ENCODE measurements at regions not wholly inside any gene's neighbourhood (a gene's known extent, or its start where the extent isn't known, plus 50 kb on each side); places are given as distances from the start of the nearest gene placed in this dataset.

GRCh38 chr13:33448889-33449288 lies 163.3 kb upstream of the STARD13 start:
- no peaks in the 10 kb centered on the region for H3K9me3 ChIP-seq (ENCODE audit: control insufficient read depth, insufficient read depth, low read depth, low read length)

GRCh38 chr13:33450956-33451709 lies 165.6 kb upstream of the STARD13 start:
- H3K9ac ChIP-seq (ENCODE audit: low read length) = no peak overlapping the region
- H3K27ac ChIP-seq (ENCODE audit: low read depth, low read length) = no peak overlapping the region
- H3K36me3 ChIP-seq (ENCODE audit: control insufficient read depth, insufficient read depth, low read length) = no peaks in the 10 kb centered on the region
- no peak overlapping the region for H3K4me3 ChIP-seq (ENCODE audit: low read depth, low read length)
- no peaks in the 10 kb centered on the region for H3K27me3 ChIP-seq (ENCODE audit: control insufficient read depth, insufficient read depth, low read length)
- H3K9me3 ChIP-seq (ENCODE audit: control insufficient read depth, insufficient read depth, low read depth, low read length) = no peaks in the 10 kb centered on the region
- no peaks in the 10 kb centered on the region for H3K4me1 ChIP-seq (ENCODE audit: control insufficient read depth, insufficient read depth, low read length)

More at GRCh38 chr13:33448889-33449288, 163.3 kb upstream of the STARD13 start:
- H3K4me1 ChIP-seq (ENCODE audit: control insufficient read depth, insufficient read depth, low read length) = no peaks in the 10 kb centered on the region
- H3K4me3 ChIP-seq (ENCODE audit: low read depth, low read length) = no peak overlapping the region
- no peaks in the 10 kb centered on the region for H3K27me3 ChIP-seq (ENCODE audit: control insufficient read depth, insufficient read depth, low read length)
- no peak overlapping the region for H3K27ac ChIP-seq (ENCODE audit: low read depth, low read length)
- H3K36me3 ChIP-seq (ENCODE audit: control insufficient read depth, insufficient read depth, low read length) = no peaks in the 10 kb centered on the region
- no peak overlapping the region for H3K9ac ChIP-seq (ENCODE audit: low read length)

- Histone ChIP-seq H3K9me3 (ENCODE audit: control insufficient read depth, insufficient read depth, low read depth, low read length) (no peaks in the 10 kb centered on the region), H3K27ac (ENCODE audit: low read depth, low read length) (no peak overlapping the region), H3K36me3 (ENCODE audit: control insufficient read depth, insufficient read depth, low read length) (no peaks in the 10 kb centered on the region), H3K4me3 (ENCODE audit: low read depth, low read length) (no peak overlapping the region), H3K4me1 (ENCODE audit: control insufficient read depth, insufficient read depth, low read length) (no peaks in the 10 kb centered on the region), H3K27me3 (ENCODE audit: control insufficient read depth, insufficient read depth, low read length) (no peaks in the 10 kb centered on the region), H3K9ac (ENCODE audit: low read length) (no peak overlapping the region)
These were observed 167.4 kb upstream of the STARD13 start for GRCh38 chr13:33452873-33453517.

- Histone ChIP-seq H3K4me1 (ENCODE audit: control insufficient read depth, insufficient read depth, low read length) (no peaks in the 10 kb centered on the region), H3K9ac (ENCODE audit: low read length) (no peak overlapping the region), H3K4me3 (ENCODE audit: low read depth, low read length) (no peak overlapping the region), H3K27ac (ENCODE audit: low read depth, low read length) (no peak overlapping the region), H3K9me3 (ENCODE audit: control insufficient read depth, insufficient read depth, low read depth, low read length) (no peaks in the 10 kb centered on the region), H3K27me3 (ENCODE audit: control insufficient read depth, insufficient read depth, low read length) (no peaks in the 10 kb centered on the region), H3K36me3 (ENCODE audit: control insufficient read depth, insufficient read depth, low read length) (no peaks in the 10 kb centered on the region)
These were observed 168.4 kb upstream of the STARD13 start for GRCh38 chr13:33453936-33454335.

GRCh38 chr13:33454844-33455705 lies 169.5 kb upstream of the STARD13 start:
- no peaks in the 10 kb centered on the region for H3K27me3 ChIP-seq (ENCODE audit: control insufficient read depth, insufficient read depth, low read length)
- no peak overlapping the region for H3K4me3 ChIP-seq (ENCODE audit: low read depth, low read length)
- H3K27ac ChIP-seq (ENCODE audit: low read depth, low read length) = no peak overlapping the region
- no peak overlapping the region for H3K9ac ChIP-seq (ENCODE audit: low read length)
- H3K9me3 ChIP-seq (ENCODE audit: control insufficient read depth, insufficient read depth, low read depth, low read length) = peaks cover 4% of the 10 kb centered on the region; the same call in 1 of the 2 replicates
- H3K4me1 ChIP-seq (ENCODE audit: control insufficient read depth, insufficient read depth, low read length) = no peaks in the 10 kb centered on the region
- no peaks in the 10 kb centered on the region for H3K36me3 ChIP-seq (ENCODE audit: control insufficient read depth, insufficient read depth, low read length)

- H3K9me3 ChIP-seq (ENCODE audit: control insufficient read depth, insufficient read depth, low read depth, low read length) = peaks cover 4% of the 10 kb centered on the region; the same call in 1 of the 2 replicates
- H3K4me3 ChIP-seq (ENCODE audit: low read depth, low read length) = no peak overlapping the region
- no peaks in the 10 kb centered on the region for H3K4me1 ChIP-seq (ENCODE audit: control insufficient read depth, insufficient read depth, low read length)
- no peak overlapping the region for H3K27ac ChIP-seq (ENCODE audit: low read depth, low read length)
- no peaks in the 10 kb centered on the region for H3K27me3 ChIP-seq (ENCODE audit: control insufficient read depth, insufficient read depth, low read length)
- no peaks in the 10 kb centered on the region for H3K36me3 ChIP-seq (ENCODE audit: control insufficient read depth, insufficient read depth, low read length)
- H3K9ac ChIP-seq (ENCODE audit: low read length) = no peak overlapping the region
These were observed 174.1 kb upstream of the STARD13 start for GRCh38 chr13:33459702-33460101.

- Histone ChIP-seq H3K27ac (ENCODE audit: low read depth, low read length) (no peak overlapping the region), H3K36me3 (ENCODE audit: control insufficient read depth, insufficient read depth, low read length) (no peaks in the 10 kb centered on the region), H3K9me3 (ENCODE audit: control insufficient read depth, insufficient read depth, low read depth, low read length) (peaks cover 6% of the 10 kb centered on the region; the same call in 1 of the 2 replicates), H3K9ac (ENCODE audit: low read length) (no peak overlapping the region), H3K4me1 (ENCODE audit: control insufficient read depth, insufficient read depth, low read length) (no peaks in the 10 kb centered on the region), H3K4me3 (ENCODE audit: low read depth, low read length) (no peak overlapping the region), H3K27me3 (ENCODE audit: control insufficient read depth, insufficient read depth, low read length) (no peaks in the 10 kb centered on the region)
These were observed 176.6 kb upstream of the STARD13 start for GRCh38 chr13:33462109-33462508.

GRCh38 chr13:33464345-33464744 lies 178.8 kb upstream of the STARD13 start:
- H3K36me3 ChIP-seq (ENCODE audit: control insufficient read depth, insufficient read depth, low read length) = no peaks in the 10 kb centered on the region
- H3K9me3 ChIP-seq (ENCODE audit: control insufficient read depth, insufficient read depth, low read depth, low read length) = peaks cover 5% of the 10 kb centered on the region; the same call in 1 of the 2 replicates
- H3K4me1 ChIP-seq (ENCODE audit: control insufficient read depth, insufficient read depth, low read length) = no peaks in the 10 kb centered on the region
- no peak overlapping the region for H3K4me3 ChIP-seq (ENCODE audit: low read depth, low read length)
- H3K27me3 ChIP-seq (ENCODE audit: control insufficient read depth, insufficient read depth, low read length) = no peaks in the 10 kb centered on the region
- H3K9ac ChIP-seq (ENCODE audit: low read length) = no peak overlapping the region
- no peak overlapping the region for H3K27ac ChIP-seq (ENCODE audit: low read depth, low read length)

GRCh38 chr13:33466262-33466661 lies 180.7 kb upstream of the STARD13 start:
- no peak overlapping the region for H3K4me3 ChIP-seq (ENCODE audit: low read depth, low read length)
- peaks cover 2% of the 10 kb centered on the region; the same call in 1 of the 2 replicates for H3K9me3 ChIP-seq (ENCODE audit: control insufficient read depth, insufficient read depth, low read depth, low read length)
- H3K4me1 ChIP-seq (ENCODE audit: control insufficient read depth, insufficient read depth, low read length) = peaks cover 3% of the 10 kb centered on the region; the same call in 1 of the 2 replicates
- no peak overlapping the region for H3K27ac ChIP-seq (ENCODE audit: low read depth, low read length)
- H3K27me3 ChIP-seq (ENCODE audit: control insufficient read depth, insufficient read depth, low read length) = no peaks in the 10 kb centered on the region
- H3K36me3 ChIP-seq (ENCODE audit: control insufficient read depth, insufficient read depth, low read length) = no peaks in the 10 kb centered on the region
- H3K9ac ChIP-seq (ENCODE audit: low read length) = no peak overlapping the region

- no peaks in the 10 kb centered on the region for H3K36me3 ChIP-seq (ENCODE audit: control insufficient read depth, insufficient read depth, low read length)
- no peaks in the 10 kb centered on the region for H3K27me3 ChIP-seq (ENCODE audit: control insufficient read depth, insufficient read depth, low read length)
- peaks cover 2% of the 10 kb centered on the region; the same call in 1 of the 2 replicates for H3K9me3 ChIP-seq (ENCODE audit: control insufficient read depth, insufficient read depth, low read depth, low read length)
- H3K4me1 ChIP-seq (ENCODE audit: control insufficient read depth, insufficient read depth, low read length) = peaks cover 6% of the 10 kb centered on the region; the same call in 1 of the 2 replicates
- no peak overlapping the region for H3K4me3 ChIP-seq (ENCODE audit: low read depth, low read length)
- no peak overlapping the region for H3K27ac ChIP-seq (ENCODE audit: low read depth, low read length)
- H3K9ac ChIP-seq (ENCODE audit: low read length) = no peak overlapping the region
These were observed 182.0 kb upstream of the STARD13 start for GRCh38 chr13:33467556-33467955.
